ENCODE measurements at regions not wholly inside any gene's neighbourhood (a gene's known extent, or its start where the extent isn't known, plus 50 kb on each side); places are given as distances from the start of the nearest gene placed in this dataset.
A peak's percentile ranks its signal among the peaks of the same experiment; 100 is the strongest.
"Not testable (repeated sequence)": the region's sequence is repeated elsewhere in the genome, so short reads cannot be mapped to it uniquely, and the experiment has no call there.

DNA sequence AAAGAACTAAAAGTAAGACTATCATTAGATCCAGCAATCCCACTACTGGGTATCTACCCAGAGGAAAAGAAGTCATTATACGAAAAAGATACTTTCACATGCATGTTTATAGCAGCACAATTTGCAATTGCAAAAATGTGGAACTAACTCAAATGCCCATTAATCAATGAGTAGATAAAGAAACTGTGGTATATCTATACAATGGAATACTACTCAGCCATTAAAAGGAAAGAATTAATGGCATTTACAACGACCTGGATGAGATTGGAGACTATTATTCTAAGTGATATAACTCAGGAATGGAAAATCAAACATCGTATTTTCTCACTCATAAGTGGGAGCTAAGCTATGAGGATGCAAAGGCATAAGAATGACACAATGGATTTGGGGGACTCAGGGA, 80.5 kb upstream of the KDM7A start:
- H3K4me1 ChIP-seq (ENCODE audit: insufficient read depth, low read length) = peaks cover 44% of the 10 kb centered on the region
- H3K4me3 ChIP-seq (ENCODE audit: low read length); H3K27me3 ChIP-seq (ENCODE audit: insufficient read depth, low read length); H3K9me3 ChIP-seq (ENCODE audit: low read depth, low read length): not testable (repeated sequence)

GRCh38 chr7:140254976-140255375, 78.2 kb upstream of the KDM7A start:
- H3K9me3 ChIP-seq (ENCODE audit: low read depth, low read length); H3K4me3 ChIP-seq (ENCODE audit: low read length); H3K27me3 ChIP-seq (ENCODE audit: insufficient read depth, low read length): not testable (repeated sequence)
- H3K4me1 ChIP-seq (ENCODE audit: insufficient read depth, low read length) = peaks cover 51% of the 10 kb centered on the region

- Histone ChIP-seq H3K9me3 (ENCODE audit: low read depth, low read length) (no peaks in the 10 kb centered on the region), H3K4me1 (ENCODE audit: insufficient read depth, low read length) (peaks cover 50% of the 10 kb centered on the region), H3K27me3 (ENCODE audit: insufficient read depth, low read length) (no peaks in the 10 kb centered on the region), H3K4me3 (ENCODE audit: low read length) (no peak overlapping the region)
Observed at GRCh38 chr7:140249036-140249806, 72.4 kb upstream of the KDM7A start.

DNA sequence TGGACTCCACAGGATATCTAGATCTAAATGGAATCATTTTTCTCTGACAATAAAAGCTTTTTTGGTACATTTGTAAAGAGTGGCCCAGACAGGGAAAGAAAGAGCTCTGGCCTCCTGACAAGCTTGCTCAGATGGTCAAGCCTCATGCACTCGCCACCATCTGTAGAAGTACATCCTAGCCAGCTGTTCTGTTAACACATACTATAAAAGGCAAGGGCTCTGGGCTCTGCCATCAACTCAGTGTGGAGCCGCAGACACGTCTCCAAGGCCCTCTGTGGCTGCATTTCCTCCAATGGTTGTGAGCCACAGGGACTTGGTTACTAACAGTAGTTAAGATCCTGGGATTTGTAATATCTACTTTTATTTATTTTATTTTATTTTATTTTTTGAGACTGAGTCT, 70.8 kb upstream of the KDM7A start:
- Histone ChIP-seq H3K4me1 (ENCODE audit: insufficient read depth, low read length) (peaks cover 45% of the 10 kb centered on the region), H3K9me3 (ENCODE audit: low read depth, low read length) (no peaks in the 10 kb centered on the region), H3K27me3 (ENCODE audit: insufficient read depth, low read length) (no peaks in the 10 kb centered on the region), H3K4me3 (ENCODE audit: low read length) (no peak overlapping the region)

DNA sequence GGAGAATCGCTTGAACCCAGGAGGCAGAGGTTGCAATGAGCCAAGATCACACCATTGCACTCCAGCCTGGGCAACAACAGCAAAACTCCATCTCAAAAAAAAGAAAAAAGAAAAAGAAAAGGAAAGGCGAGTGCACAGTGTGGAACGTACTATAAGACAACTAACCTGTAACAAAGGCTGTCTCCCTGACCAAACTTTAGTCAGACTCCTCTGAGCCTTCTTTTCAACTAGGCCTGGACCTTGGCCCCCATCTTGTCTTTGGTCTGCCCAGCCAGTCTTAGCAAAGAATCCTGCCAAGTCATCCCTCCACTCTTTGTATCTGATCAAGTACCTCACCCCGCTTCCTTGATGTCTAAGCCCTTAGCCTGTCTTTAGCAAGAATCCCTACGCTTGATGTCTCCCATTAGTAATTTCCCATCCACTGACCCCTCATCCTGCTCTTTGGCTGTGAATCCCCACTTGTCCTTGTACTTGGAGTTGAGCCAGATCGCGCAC, 68.9 kb upstream of the KDM7A start:
- H3K27me3 ChIP-seq (ENCODE audit: insufficient read depth, low read length) = no peaks in the 10 kb centered on the region

GRCh38 chr7:140242057-140243031, 65.6 kb upstream of the KDM7A start:
- H3K4me3 ChIP-seq (ENCODE audit: low read length) = no peak overlapping the region
- peaks cover 23% of the 10 kb centered on the region for H3K4me1 ChIP-seq (ENCODE audit: insufficient read depth, low read length)
- H3K9me3 ChIP-seq (ENCODE audit: low read depth, low read length) = no peaks in the 10 kb centered on the region
- H3K27me3 ChIP-seq (ENCODE audit: insufficient read depth, low read length) = no peaks in the 10 kb centered on the region

More for the DNA sequence above, 68.9 kb upstream of the KDM7A start:
- H3K4me3 ChIP-seq (ENCODE audit: low read length) = no peak overlapping the region
- no peaks in the 10 kb centered on the region for H3K9me3 ChIP-seq (ENCODE audit: low read depth, low read length)
- H3K4me1 ChIP-seq (ENCODE audit: insufficient read depth, low read length) = peaks cover 39% of the 10 kb centered on the region

- H3K4me1 ChIP-seq (ENCODE audit: insufficient read depth, low read length) = peaks cover 26% of the 10 kb centered on the region
- no peak overlapping the region for H3K4me3 ChIP-seq (ENCODE audit: low read length)
- H3K9me3 ChIP-seq (ENCODE audit: low read depth, low read length) = no peaks in the 10 kb centered on the region
- no peaks in the 10 kb centered on the region for H3K27me3 ChIP-seq (ENCODE audit: insufficient read depth, low read length)
Observed at GRCh38 chr7:140239653-140239935, 62.8 kb upstream of the KDM7A start.

DNA sequence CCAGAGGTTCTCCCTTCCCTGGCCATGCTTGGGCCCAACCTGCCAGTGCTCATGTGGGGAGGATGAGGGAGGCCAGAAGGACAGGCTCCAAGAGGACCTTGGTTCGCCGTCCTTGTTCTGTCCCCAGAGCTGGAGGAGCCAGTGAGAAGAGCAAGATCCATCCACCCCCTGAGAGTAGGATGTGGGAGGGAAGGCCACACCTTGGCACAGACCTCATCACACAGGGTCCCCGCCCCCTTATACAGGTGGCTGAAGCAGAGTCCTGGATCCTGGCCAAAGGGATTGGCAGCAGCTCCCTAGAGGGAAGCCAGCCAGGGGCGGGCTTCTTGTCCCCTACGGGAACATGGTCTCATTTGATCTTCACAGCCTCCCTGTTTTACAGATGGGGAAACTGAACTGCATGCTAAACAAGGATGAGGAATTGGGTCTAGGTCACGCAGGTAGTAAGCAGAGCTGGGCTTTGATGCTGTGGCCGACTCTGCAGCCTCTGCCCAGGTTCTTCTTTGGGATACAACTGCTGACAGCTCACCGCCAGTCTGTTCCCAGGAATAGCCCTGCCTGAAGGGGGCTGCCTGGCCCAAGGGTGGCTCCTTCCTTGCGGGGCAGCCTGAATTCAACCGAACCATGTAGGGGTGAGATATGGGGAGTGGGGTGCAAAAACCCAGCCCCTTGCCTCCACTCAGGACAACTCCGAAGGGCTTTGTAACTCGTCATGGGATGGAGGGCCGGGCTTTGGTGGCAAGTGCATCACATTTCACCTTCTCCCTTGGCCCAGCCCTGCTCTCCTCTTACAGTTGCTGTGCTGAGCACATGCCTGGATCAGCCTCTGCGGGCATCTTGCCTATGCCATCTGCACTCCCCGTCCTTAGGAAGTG, 62.2 kb upstream of the KDM7A start:
- peaks cover 27% of the 10 kb centered on the region for H3K4me1 ChIP-seq (ENCODE audit: insufficient read depth, low read length)
- H3K4me3 ChIP-seq (ENCODE audit: low read length) = no peak overlapping the region
- no peaks in the 10 kb centered on the region for H3K27me3 ChIP-seq (ENCODE audit: insufficient read depth, low read length)
- H3K9me3 ChIP-seq (ENCODE audit: low read depth, low read length) = no peaks in the 10 kb centered on the region

GRCh38 chr7:140237390-140237789, 60.6 kb upstream of the KDM7A start:
- H3K4me1 ChIP-seq (ENCODE audit: insufficient read depth, low read length) = peaks cover 32% of the 10 kb centered on the region
- no peaks in the 10 kb centered on the region for H3K9me3 ChIP-seq (ENCODE audit: low read depth, low read length)
- H3K27me3 ChIP-seq (ENCODE audit: insufficient read depth, low read length) = no peaks in the 10 kb centered on the region
- no peak overlapping the region for H3K4me3 ChIP-seq (ENCODE audit: low read length)

- Histone ChIP-seq H3K4me3 (ENCODE audit: low read length) (no peak overlapping the region), H3K27me3 (ENCODE audit: insufficient read depth, low read length) (no peaks in the 10 kb centered on the region), H3K9me3 (ENCODE audit: low read depth, low read length) (no peaks in the 10 kb centered on the region), H3K4me1 (ENCODE audit: insufficient read depth, low read length) (peaks cover 32% of the 10 kb centered on the region)
Observed at GRCh38 chr7:140236626-140237025, 59.8 kb upstream of the KDM7A start.

- no peaks in the 10 kb centered on the region for H3K9me3 ChIP-seq (ENCODE audit: low read depth, low read length)
- no peaks in the 10 kb centered on the region for H3K27me3 ChIP-seq (ENCODE audit: insufficient read depth, low read length)
- no peak overlapping the region for H3K4me3 ChIP-seq (ENCODE audit: low read length)
- peaks cover 40% of the 10 kb centered on the region for H3K4me1 ChIP-seq (ENCODE audit: insufficient read depth, low read length)
Observed at GRCh38 chr7:140235114-140235513, 58.3 kb upstream of the KDM7A start.

DNA sequence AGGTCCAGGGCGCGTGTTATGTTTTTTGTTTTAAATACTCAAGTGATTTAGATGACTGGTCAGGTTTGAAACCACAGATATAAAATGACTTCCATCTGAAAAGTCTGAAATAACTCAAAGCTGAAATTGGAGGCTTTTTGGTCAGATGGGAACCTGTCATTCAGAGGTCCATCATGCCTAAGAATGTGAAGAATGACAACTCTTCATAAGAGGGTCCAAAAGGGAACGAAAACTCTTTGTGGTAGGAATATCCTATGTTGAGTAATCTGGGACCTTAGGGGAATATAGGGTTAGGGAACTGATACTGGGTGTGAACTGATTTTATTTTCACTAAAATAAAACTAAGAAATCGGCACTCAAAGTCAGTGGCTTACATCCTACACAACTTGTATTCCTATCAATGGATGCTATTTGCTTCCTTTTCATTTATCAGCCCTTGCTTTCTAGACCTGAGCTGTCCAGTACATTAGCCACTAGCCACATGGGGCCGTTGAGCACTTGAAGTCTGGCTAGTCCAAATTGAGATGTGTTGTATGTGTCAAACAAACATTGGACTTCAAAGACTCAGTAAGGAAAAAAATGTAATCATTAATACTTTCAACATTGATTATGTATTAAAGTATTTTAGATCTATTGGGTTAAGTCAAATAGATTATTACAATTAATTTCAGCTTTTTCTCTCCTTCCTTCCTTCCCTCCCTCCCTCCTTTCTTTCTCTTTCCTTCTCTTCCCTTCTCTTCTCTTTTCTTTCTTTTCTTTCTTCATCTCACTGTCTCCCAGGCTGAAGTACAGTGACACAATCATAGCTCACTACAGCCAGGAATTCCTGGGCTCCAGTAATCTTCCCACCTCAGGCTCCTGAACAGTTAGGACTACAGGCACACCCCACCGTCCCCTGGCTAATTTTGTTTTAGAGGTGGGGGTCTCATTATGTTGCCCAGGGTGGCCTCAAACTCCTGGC, 56.5 kb upstream of the KDM7A start:
- Histone ChIP-seq H3K27me3 (ENCODE audit: insufficient read depth, low read length) (no peaks in the 10 kb centered on the region), H3K4me3 (ENCODE audit: low read length) (no peak overlapping the region)

DNA sequence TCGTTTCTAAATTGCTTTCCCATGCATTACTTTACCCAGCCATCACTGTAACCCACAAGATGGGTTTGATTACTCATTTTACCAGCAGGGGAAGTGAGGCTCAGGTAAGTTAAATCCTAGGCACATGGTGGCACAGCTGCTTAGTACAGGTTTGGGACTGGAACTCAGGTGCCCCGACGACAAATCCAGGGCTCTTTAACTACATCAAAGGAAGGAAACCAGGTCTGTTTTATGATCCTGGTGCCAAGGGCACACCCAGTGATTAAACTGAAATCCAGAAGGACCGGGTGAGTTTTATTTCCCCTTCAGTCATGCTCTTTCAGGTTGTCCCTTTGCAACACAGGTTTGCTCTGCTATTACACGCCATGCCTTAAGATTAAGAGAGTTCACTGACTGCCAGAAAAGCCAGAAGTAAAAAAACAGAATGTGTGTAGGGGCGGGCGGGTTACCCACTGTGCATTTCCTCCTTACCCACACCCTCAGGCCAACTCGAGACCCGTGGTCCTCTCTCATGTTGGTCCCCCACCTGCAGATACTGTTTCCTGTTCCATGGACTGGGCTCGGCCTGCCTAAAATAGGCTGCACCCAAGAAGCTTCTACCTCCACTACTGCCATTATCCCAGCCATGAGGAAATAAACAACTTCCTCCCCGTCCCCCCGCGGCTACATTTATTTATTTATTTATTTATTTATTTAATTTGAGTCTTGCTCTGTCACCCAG, 55.1 kb upstream of the KDM7A start:
- Histone ChIP-seq H3K27me3 (ENCODE audit: insufficient read depth, low read length) (no peaks in the 10 kb centered on the region), H3K9me3 (ENCODE audit: low read depth, low read length) (no peaks in the 10 kb centered on the region), H3K4me1 (ENCODE audit: insufficient read depth, low read length) (peaks cover 47% of the 10 kb centered on the region), H3K4me3 (ENCODE audit: low read length) (peak overlapping the region; percentile 58)

More for the DNA sequence above, 56.5 kb upstream of the KDM7A start:
- peaks cover 47% of the 10 kb centered on the region for H3K4me1 ChIP-seq (ENCODE audit: insufficient read depth, low read length)
- no peaks in the 10 kb centered on the region for H3K9me3 ChIP-seq (ENCODE audit: low read depth, low read length)

All from mononuclear cell (primary cell).